ENCODE measurements at regions not wholly inside any gene's neighbourhood (a gene's known extent, or its start where the extent isn't known, plus 50 kb on each side); places are given as distances from the start of the nearest gene placed in this dataset.
A peak's percentile ranks its signal among the peaks of the same experiment; 100 is the strongest.

DNA sequence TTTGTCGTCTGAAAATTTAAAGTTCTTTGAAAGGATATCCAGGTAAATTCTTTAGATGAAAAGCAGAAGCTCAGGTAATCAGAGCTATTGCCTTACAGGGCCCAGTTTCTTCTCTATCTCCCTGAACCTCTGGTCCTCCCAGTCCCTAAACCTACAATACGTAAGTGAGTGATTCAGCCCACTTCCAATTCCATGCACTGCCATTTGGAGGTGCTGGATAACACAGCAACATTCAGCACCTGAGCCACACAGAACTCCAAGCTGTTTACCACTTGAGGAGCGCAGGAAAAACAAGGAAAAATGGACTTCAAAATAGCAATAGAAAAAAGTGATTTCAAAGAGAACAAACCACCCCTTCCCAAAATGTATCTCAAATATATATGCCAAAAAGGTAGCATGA is 105.0 kb upstream of the DNAJC10 start:
- Histone ChIP-seq H3K9me2 (ENCODE audit: insufficient read depth) (peaks cover 9% of the 10 kb centered on the region), H3K4me3 (no peak overlapping the region), H3K79me2 (replicated peaks; ENCODE audit: insufficient read depth) (no peaks in the 10 kb centered on the region), H2AFZ (no peak overlapping the region; the same call in 1 of the 2 replicates), H3K36me3 (ENCODE audit: insufficient read depth) (no peaks in the 10 kb centered on the region), H3K27ac (ENCODE audit: low read depth) (no peak overlapping the region), H3K27me3 (ENCODE audit: insufficient read depth) (no peaks in the 10 kb centered on the region), H3K4me2 (no peak overlapping the region), H3F3A (replicated peaks; ENCODE audit: low read depth) (no peaks in the 10 kb centered on the region), H3K4me1 (ENCODE audit: insufficient read depth) (no peaks in the 10 kb centered on the region), H4K20me1 (replicated peaks; ENCODE audit: insufficient read depth) (no peaks in the 10 kb centered on the region)
- H3K4me1 Mint-ChIP-seq, result peaks cover 3% of the 10 kb centered on the region; the same call in 2 of the 3 replicates
- H3K27ac Mint-ChIP-seq, result peak overlapping the region; percentile 83
- H3K27me3 Mint-ChIP-seq (ENCODE audit: insufficient read depth, low read depth, poor library complexity), result peaks cover 4% of the 10 kb centered on the region
- peak; percentile 82 for ATAC-seq
- H3K36me3 Mint-ChIP-seq (ENCODE audit: low read depth), result 0 out of 3 replicates have a peak, but pooled peaks cover 4% of the 10 kb centered on the region
- DNase-seq (ENCODE audit: low spot score), result peak; percentile 52
- H3K9me3 Mint-ChIP-seq, result no peaks in the 10 kb centered on the region
- TF ChIP-seq CTCF (conservative IDR thresholded peaks at IDR 0.05; ENCODE audit: low read depth in 2 of 2) (peak; percentile 44 to 78), CREB1 (CRISPR knock-in tag; IDR thresholded peaks at IDR 0.05; ENCODE audit: low read depth) (no peak)
- H3K4me3 Mint-ChIP-seq, result no peak overlapping the region

- DNase-seq (ENCODE audit: low spot score) (no peak), ATAC-seq (no peak)
- no peak overlapping the region for H3K4me3 Mint-ChIP-seq
- no peaks in the 10 kb centered on the region for H3K27me3 ChIP-seq (ENCODE audit: insufficient read depth)
- H3K4me2 ChIP-seq, result no peak overlapping the region
- H3K36me3 ChIP-seq (ENCODE audit: insufficient read depth), result no peaks in the 10 kb centered on the region
- H3K27ac ChIP-seq (ENCODE audit: low read depth), result no peak overlapping the region
- no peaks in the 10 kb centered on the region for H3K9me3 Mint-ChIP-seq
- no peaks in the 10 kb centered on the region for H3K36me3 Mint-ChIP-seq (ENCODE audit: low read depth)
- H3K9me2 ChIP-seq (ENCODE audit: insufficient read depth), result peaks cover 13% of the 10 kb centered on the region
- H3K79me2 ChIP-seq (replicated peaks; ENCODE audit: insufficient read depth), result no peaks in the 10 kb centered on the region
- H3K4me3 ChIP-seq, result no peak overlapping the region
- H3K27me3 Mint-ChIP-seq (ENCODE audit: insufficient read depth, low read depth, poor library complexity), result peaks cover 2% of the 10 kb centered on the region
- H2AFZ ChIP-seq, result no peak overlapping the region
- H4K20me1 ChIP-seq (replicated peaks; ENCODE audit: insufficient read depth), result no peaks in the 10 kb centered on the region
- peaks cover 10% of the 10 kb centered on the region for H3K4me1 ChIP-seq (ENCODE audit: insufficient read depth)
- H3F3A ChIP-seq (replicated peaks; ENCODE audit: low read depth), result no peaks in the 10 kb centered on the region
- no peak overlapping the region for H3K27ac Mint-ChIP-seq
- H3K4me1 Mint-ChIP-seq, result peaks cover 13% of the 10 kb centered on the region
- no peak for TF ChIP-seq NANOG (IDR thresholded peaks at IDR 0.05; ENCODE audit: borderline replicate concordance)
- no peak for TF ChIP-seq JUNB (IDR thresholded peaks at IDR 0.05; ENCODE audit: unreplicated experiment)
- TF ChIP-seq STAT1 (IDR thresholded peaks at IDR 0.05; ENCODE audit: unreplicated experiment), result no peak
- TF ChIP-seq ZNF114 (CRISPR knock-in tag; IDR thresholded peaks at IDR 0.05), result no peak
- TF ChIP-seq CTCF (conservative IDR thresholded peaks at IDR 0.05; ENCODE audit: low read depth in 2 of 2), result no peak
- TF ChIP-seq REST (IDR thresholded peaks at IDR 0.05; ENCODE audit: unreplicated experiment), result no peak
- no peak for TF ChIP-seq EZH2 (IDR thresholded peaks at IDR 0.05; ENCODE audit: low read depth, unreplicated experiment)
- TF ChIP-seq EZH2phosphoT487 (IDR thresholded peaks at IDR 0.05; ENCODE audit: unreplicated experiment), result no peak
- TF ChIP-seq POLR2AphosphoS5 (IDR thresholded peaks at IDR 0.05; ENCODE audit: low read depth), result no peak
- no peak for TF ChIP-seq ZNF331 (CRISPR knock-in tag; IDR thresholded peaks at IDR 0.05; ENCODE audit: low read depth)
- no peak for TF ChIP-seq CREB1 (CRISPR knock-in tag; IDR thresholded peaks at IDR 0.05; ENCODE audit: low read depth)
These were observed 101.0 kb upstream of the DNAJC10 start for GRCh38 chr2:182615036-182615435.
